Fibroblast of the aortic adventitia (primary cell): ENCODE measurements at regions not wholly inside any gene's neighbourhood (a gene's known extent, or its start where the extent isn't known, plus 50 kb on each side); places are given as distances from the start of the nearest gene placed in this dataset.
A peak's percentile ranks its signal among the peaks of the same experiment; 100 is the strongest.

Experiments used
- DNase-seq: peaks from one replicate; pipeline ENCODE4 v3.0.0-alpha.2; 2010; ENCODE audit warnings: low read depth
- H3K4me3 ChIP-seq: 2 replicates; pipeline ENCODE4 v1.5.1; 2011; ENCODE audit warnings: low read depth, mild to moderate bottlenecking, control low read depth, low read length, moderate library complexity
- CTCF ChIP-seq: IDR thresholded peaks from 2 replicates; pipeline ENCODE4 v1.5.1; 2011; ENCODE audit warnings: mild to moderate bottlenecking, low read length, control low read depth, inconsistent platforms; ENCODE audit not compliant: insufficient read depth

- no peak for TF ChIP-seq CTCF
- H3K4me3 ChIP-seq: no peak overlapping the region
- no peak for DNase-seq
These were observed 63.3 kb downstream of the ILRUN start for GRCh38 chr6:34633256-34633655.

- peak; percentile 94 for DNase-seq
- no peak overlapping the region for H3K4me3 ChIP-seq
- no peak for TF ChIP-seq CTCF
These were observed 66.5 kb downstream of the ILRUN start for GRCh38 chr6:34630040-34630439.

DNA sequence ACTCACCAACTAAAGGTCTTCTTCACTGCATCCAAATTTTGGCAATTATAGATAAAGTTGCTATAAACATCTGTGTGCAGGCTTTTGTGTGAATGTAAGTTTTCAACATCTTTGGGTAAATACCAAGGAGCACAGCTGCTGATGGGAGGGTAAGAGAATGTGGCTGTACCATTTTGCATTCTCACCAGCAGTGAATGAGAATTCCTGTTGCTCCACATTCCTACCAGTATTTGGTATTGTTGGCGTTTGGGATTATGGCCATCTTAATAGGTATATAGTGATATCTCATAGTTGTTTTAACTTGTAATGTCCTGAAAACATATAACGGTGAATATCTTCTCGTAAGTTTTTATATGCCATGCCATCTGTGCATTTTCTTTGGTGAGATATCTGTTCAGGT is 69.3 kb downstream of the ILRUN start:
- no peak for DNase-seq
- no peak overlapping the region for H3K4me3 ChIP-seq
- TF ChIP-seq CTCF: no peak

DNA sequence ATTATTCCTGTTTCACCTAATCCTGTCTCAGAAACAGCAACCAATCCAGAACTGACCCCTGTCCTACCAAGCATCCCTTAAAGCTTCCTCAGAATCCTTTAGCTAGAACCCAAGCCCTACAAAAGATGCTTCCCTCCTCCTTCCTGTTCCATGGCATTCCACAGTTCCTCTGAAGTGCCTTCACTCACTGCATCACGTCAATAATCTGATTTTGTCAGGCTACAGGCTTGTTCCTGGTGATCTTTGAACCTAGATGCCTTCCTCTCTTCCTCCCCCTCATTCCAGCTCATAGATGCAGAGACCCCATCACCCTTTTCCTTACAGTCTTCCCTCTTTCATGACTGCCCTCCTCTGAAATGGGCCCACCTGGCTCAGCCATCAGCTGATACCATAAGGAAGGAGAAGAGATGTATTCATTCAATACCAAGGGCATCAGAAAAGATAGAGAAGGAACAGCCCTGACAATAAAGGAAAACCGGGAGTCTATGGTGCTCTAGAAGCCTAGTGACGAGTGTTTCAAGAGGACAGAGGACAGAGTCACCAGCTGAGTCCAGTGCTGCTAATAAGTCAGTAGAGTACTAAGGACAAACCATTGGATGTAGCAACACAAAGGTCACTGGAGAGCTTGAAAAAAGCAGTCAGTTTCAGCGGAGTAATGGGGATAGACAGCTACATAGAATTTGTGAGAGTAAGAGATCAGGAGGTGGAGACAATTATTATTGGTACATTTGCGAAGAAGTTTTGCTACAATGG is 62.5 kb upstream of the SPDEF start:
- no peak for TF ChIP-seq CTCF
- DNase-seq: no peak
- H3K4me3 ChIP-seq: no peak overlapping the region

DNA sequence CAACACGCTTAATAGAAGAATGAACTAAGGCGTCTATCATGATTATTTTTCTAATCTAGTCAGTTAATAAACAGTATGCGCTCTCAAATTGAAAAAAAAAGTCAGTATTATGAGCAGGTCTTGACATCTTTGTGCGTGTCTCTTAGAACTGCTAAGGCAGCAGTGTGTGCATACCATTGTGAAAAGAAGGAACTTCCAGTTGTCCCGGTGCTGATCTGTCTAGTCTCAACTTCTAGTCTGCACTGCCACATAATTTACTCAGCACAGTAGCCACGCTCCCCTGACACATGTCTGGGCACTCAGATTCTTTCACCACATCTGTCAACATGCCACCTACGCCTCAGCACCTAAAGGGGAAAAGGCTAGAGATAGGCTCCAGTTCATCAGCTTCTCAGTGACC is 61.1 kb upstream of the SPDEF start:
- no peak for DNase-seq
- no peak for TF ChIP-seq CTCF
- no peak overlapping the region for H3K4me3 ChIP-seq

DNA sequence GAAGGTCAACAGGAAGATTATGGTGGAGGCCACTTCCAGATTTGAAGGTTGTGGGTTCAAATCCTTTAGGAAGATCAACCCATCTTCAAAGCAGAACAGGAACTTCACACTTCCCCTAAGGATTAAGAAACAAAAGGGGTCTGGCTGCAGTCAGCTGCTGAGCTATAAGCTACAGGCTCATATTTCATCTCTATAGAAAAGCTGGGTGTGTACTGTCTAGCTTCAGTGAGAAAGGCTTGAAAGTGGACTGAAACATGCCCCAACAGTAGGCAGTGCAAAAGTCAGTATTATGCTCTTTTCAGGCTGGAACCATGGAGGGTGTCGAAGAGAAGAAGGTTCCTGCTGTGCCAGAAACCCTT is 60.1 kb upstream of the SPDEF start:
- H3K4me3 ChIP-seq: no peak overlapping the region
- DNase-seq: no peak
- no peak for TF ChIP-seq CTCF
